Natural killer cell treated with Interleukin-12 subunit alpha and Interleukin-12 subunit beta and Interleukin-15 and Interleukin-18, amount 100 ng/mL, for 72 hours (primary cell): ENCODE measurements at regions not wholly inside any gene's neighbourhood (a gene's known extent, or its start where the extent isn't known, plus 50 kb on each side); places are given as distances from the start of the nearest gene placed in this dataset.

Experiments used
- ATAC-seq, 2 donors: fragments of 150-1000 bp; cut with Tn5 transposase in 1 of 2; sonication (Bioruptor Pico), chemical (Tn5 transposase) in 1 of 2; 2 replicates each; pipeline ENCODE4 v1.10.0; 2021
- DNase-seq: peaks from one replicate; pipeline ENCODE4 v3.0.0; 2022; ENCODE audit warnings: low spot score
- H3K27ac Mint-ChIP-seq, 2 donors: 1 replicate in 1 of 2; 2 replicates in 1 of 2; pipeline ENCODE4 v1.8.0; 2022; ENCODE audit warnings: mixed read lengths in 2 of 2, mild to moderate bottlenecking in 1 of 2, moderate library complexity in 1 of 2
- H3K27me3 Mint-ChIP-seq, 2 donors: 1 replicate in 1 of 2; 2 replicates in 1 of 2; pipeline ENCODE4 v1.8.0; 2022; ENCODE audit warnings: mixed read lengths in 2 of 2
- H3K36me3 Mint-ChIP-seq: one replicate; pipeline ENCODE4 v1.8.0; 2022; ENCODE audit warnings: mixed read lengths
- H3K4me1 Mint-ChIP-seq, 2 donors: 1 replicate in 1 of 2; 2 replicates in 1 of 2; pipeline ENCODE4 v1.8.0; 2022; ENCODE audit warnings: low read depth in 2 of 2, mixed read lengths in 2 of 2, mild to moderate bottlenecking in 1 of 2
- H3K4me3 Mint-ChIP-seq: one replicate; pipeline ENCODE4 v1.8.0; 2022; ENCODE audit warnings: mixed read lengths
- H3K9me3 Mint-ChIP-seq: 2 replicates; pipeline ENCODE4 v1.8.0; 2022; ENCODE audit warnings: mixed read lengths

DNA sequence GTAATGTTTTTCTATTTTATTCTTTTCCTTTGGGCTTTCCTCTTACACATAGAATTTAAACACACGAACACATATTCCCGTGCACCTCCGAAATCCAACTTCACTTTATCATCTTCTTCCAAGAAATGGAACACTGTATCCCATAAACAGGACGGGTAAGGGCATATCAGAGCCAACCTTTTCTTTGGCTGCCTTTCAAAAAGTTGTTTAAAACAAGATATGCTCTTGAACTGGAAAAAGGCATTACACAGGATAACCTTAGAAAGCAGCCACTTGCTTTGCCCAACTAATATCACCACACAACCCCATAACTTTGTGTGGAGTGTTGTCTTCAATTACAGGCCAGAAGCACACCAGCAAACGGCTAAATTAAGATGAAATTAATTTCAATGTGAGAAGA lies 65.3 kb upstream of the CDKN3 start:
- no peak for DNase-seq
- Mint-ChIP-seq H3K4me1 (no peaks in the 10 kb centered on the region), H3K9me3 (no peaks in the 10 kb centered on the region), H3K27ac (no peak overlapping the region), H3K36me3 (no peaks in the 10 kb centered on the region), H3K27me3 (peaks cover 20 to 40% of the 10 kb centered on the region in 2 donors), H3K4me3 (no peak overlapping the region)
- ATAC-seq: no peak

DNA sequence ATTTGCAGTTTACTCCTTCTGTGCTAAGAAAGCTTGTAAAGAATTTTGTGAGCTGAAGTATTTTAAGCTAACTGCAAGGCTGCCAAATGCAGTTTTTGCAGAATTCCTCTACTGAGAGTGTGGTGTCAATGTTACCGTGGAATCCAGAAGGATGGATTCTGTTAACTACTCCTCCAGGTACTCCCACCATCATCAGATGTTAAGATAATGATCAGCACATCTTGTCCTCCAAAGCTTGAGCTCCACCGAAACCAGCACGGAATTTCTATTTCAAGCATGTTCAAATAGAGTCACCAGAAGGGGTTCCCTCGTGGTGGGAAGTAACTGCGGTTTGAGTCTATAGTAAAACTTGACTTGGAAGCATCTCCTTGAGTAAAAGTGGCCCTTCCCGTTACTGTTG lies 64.3 kb upstream of the CDKN3 start:
- no peaks in the 10 kb centered on the region for H3K4me1 Mint-ChIP-seq
- no peak overlapping the region for H3K27ac Mint-ChIP-seq
- no peak for DNase-seq
- H3K4me3 Mint-ChIP-seq: no peak overlapping the region
- H3K9me3 Mint-ChIP-seq: no peaks in the 10 kb centered on the region
- peaks cover 21 to 37% of the 10 kb centered on the region in 2 donors for H3K27me3 Mint-ChIP-seq
- no peaks in the 10 kb centered on the region for H3K36me3 Mint-ChIP-seq
- ATAC-seq: no peak

DNA sequence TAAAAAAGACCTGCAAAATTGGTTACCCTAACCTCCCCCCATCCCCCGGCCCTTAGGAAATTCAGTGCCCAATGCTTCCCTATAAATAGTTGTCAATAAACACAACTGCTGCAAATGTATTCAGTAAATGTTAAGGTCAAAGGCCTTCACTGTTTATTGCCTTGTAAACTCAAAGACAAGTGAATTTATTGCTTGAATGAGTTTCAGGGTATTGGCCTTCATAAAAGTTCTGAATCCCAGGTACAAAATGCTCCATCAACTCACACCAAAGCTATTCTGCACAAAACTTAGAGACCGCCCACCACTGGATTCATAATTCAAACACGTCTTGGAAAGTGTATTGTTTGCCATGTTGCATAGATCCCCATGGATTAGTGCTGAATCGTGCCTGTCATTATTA lies 63.3 kb upstream of the CDKN3 start:
- H3K4me3 Mint-ChIP-seq: no peak overlapping the region
- ATAC-seq: no peak

GRCh38 chr14:54335569-54336155 lies 61.1 kb upstream of the CDKN3 start:
- Mint-ChIP-seq H3K36me3 (no peaks in the 10 kb centered on the region), H3K4me1 (no peaks in the 10 kb centered on the region), H3K4me3 (no peak overlapping the region), H3K27me3 (peaks cover 19 to 48% of the 10 kb centered on the region in 2 donors), H3K27ac (no peak overlapping the region), H3K9me3 (no peaks in the 10 kb centered on the region)
- DNase-seq (no peak), ATAC-seq (no peak)

More for the DNA sequence above, 63.3 kb upstream of the CDKN3 start:
- no peak for DNase-seq
- H3K36me3 Mint-ChIP-seq: no peaks in the 10 kb centered on the region
- no peaks in the 10 kb centered on the region for H3K4me1 Mint-ChIP-seq
- H3K27ac Mint-ChIP-seq: no peak overlapping the region
- H3K9me3 Mint-ChIP-seq: no peaks in the 10 kb centered on the region
- H3K27me3 Mint-ChIP-seq: peaks cover 22 to 40% of the 10 kb centered on the region in 2 donors

DNA sequence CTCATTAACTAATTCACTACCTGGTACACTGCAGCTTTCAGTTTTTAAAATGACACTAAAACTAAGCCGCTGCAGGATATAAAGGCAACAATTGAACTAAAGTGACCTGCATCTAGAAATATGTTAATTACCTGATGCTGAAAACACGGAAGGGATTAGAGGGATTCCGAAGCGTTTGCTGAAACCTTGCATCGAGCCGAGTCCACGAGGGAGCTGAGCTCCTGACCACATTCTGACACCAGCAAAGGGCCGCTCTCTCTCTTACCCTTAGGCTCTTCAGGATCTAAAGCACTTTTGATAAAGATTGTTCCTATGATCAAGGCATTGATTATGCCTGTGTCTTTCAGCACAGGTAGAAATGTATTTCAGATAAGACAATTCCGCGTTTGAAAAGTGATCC lies 59.5 kb upstream of the CDKN3 start:
- DNase-seq (no peak), ATAC-seq (no peak)
- no peak overlapping the region for H3K4me3 Mint-ChIP-seq
- H3K36me3 Mint-ChIP-seq: no peaks in the 10 kb centered on the region
- peaks cover 21 to 44% of the 10 kb centered on the region in 2 donors for H3K27me3 Mint-ChIP-seq
- H3K9me3 Mint-ChIP-seq: no peaks in the 10 kb centered on the region
- H3K4me1 Mint-ChIP-seq: no peaks in the 10 kb centered on the region
- H3K27ac Mint-ChIP-seq: no peak overlapping the region

DNA sequence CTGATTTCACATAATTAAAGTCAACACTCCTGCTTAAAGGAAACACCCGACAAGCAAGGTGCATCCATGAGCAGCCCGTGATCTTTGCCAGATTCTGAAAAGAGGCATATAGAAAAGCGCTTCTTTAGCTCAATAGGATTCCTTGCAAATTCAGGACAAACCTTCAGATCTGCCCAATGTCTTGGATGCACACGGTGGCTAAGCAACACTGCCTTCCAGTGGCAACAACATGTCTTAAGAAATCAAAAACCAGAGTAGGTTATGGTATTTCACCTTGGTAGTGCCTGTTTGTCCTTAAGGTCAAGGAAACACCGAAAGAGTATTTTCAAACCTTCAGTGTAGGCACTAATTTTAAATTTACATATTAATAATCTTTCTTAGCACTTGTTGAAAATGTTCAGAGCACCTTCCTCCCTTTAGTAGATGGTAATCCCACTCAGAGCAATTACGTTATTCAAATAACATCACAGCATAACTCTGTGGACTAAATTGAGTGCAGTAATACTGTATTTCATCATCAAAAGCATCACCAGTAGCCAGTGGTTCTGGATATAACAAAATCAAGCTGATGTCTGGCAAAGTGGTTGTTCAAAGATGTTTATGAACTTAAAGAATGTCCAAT lies 58.0 kb upstream of the CDKN3 start:
- no peak overlapping the region for H3K27ac Mint-ChIP-seq
- H3K9me3 Mint-ChIP-seq: no peaks in the 10 kb centered on the region
- H3K4me1 Mint-ChIP-seq: no peaks in the 10 kb centered on the region
- H3K4me3 Mint-ChIP-seq: no peak overlapping the region
- H3K36me3 Mint-ChIP-seq: no peaks in the 10 kb centered on the region
- DNase-seq (no peak), ATAC-seq (no peak)
- peaks cover 11 to 37% of the 10 kb centered on the region in 2 donors for H3K27me3 Mint-ChIP-seq

DNA sequence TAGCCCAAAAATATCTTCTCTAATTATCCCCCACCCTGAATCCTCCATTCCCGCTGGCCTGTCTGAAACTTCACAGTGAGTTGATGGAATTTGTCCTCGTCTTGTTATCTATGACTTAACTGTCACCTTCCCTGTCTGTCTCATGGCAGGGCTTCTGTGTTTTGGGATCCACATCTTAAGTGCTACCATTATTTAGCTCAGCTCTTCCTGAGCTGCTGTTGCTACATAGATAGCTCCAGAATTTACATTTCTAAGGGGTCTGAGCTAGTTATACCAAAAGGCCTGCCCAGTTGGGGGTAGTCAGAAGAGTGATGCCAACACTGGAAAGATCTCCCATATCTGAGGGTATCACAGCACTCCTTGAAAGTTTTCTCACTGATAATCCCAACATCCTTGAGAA lies 57.0 kb upstream of the CDKN3 start:
- DNase-seq (no peak), ATAC-seq (no peak)
- Mint-ChIP-seq H3K9me3 (no peaks in the 10 kb centered on the region), H3K36me3 (no peaks in the 10 kb centered on the region), H3K27me3 (peaks cover 11 to 37% of the 10 kb centered on the region in 2 donors), H3K27ac (no peak overlapping the region), H3K4me3 (no peak overlapping the region), H3K4me1 (no peaks in the 10 kb centered on the region)

- no peak for ATAC-seq
- Mint-ChIP-seq H3K9me3 (no peaks in the 10 kb centered on the region), H3K4me1 (no peaks in the 10 kb centered on the region), H3K27ac (no peak overlapping the region), H3K27me3 (peaks cover 4 to 27% of the 10 kb centered on the region in 2 donors), H3K4me3 (no peak overlapping the region), H3K36me3 (no peaks in the 10 kb centered on the region)
- DNase-seq: no peak
These were observed 54.0 kb upstream of the CDKN3 start for GRCh38 chr14:54342806-54343205.

DNA sequence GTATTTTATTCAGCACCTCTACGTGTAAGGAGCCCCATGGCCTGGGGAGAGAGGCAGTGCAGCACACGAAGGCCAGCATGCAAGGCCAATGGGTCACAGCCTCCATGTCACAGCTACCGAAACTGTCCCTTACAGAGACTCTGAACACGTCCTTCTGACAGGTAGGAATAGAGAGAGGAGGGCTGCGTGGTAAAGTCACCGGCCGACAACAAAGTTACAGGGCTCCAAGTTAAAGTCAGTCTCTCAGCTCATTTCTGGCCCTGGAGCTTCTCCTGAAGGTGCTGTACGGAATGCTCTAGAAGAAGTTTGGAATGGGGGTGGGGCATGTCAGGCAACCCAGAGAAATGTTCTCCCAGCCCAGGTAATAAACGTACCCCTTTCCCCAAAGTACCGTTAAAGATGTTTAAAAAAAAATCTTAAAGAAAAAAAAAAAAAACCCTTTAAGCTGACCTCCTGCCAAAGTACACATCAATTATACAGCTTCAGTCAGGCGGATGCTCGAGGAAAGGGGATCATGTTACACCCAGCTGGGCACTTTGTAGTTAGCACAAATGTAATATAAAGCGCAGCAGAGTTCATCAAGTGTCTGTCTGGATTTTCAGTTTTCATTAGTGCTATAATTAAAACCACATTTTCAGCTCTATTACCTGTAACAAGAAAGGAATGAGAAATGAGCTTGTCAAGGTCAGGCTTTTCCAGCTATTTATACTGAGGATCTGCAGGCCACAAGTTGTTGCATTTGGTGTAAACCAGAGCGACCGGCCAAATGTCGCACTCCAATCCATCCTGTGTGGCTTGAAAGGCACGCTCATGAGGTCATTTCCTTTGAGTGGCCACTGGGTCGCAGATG lies 53.3 kb upstream of the CDKN3 start:
- Mint-ChIP-seq H3K9me3 (no peaks in the 10 kb centered on the region), H3K27ac (peak overlapping the region in 1 of 2 donors; percentile 17), H3K4me1 (no peaks in the 10 kb centered on the region), H3K36me3 (no peaks in the 10 kb centered on the region), H3K4me3 (no peak overlapping the region), H3K27me3 (peaks cover 6 to 24% of the 10 kb centered on the region in 2 donors)
- no peak for ATAC-seq
- no peak for DNase-seq

- no peak overlapping the region for H3K27ac Mint-ChIP-seq
These were observed 52.4 kb upstream of the CDKN3 start for GRCh38 chr14:54344445-54344844.

DNA sequence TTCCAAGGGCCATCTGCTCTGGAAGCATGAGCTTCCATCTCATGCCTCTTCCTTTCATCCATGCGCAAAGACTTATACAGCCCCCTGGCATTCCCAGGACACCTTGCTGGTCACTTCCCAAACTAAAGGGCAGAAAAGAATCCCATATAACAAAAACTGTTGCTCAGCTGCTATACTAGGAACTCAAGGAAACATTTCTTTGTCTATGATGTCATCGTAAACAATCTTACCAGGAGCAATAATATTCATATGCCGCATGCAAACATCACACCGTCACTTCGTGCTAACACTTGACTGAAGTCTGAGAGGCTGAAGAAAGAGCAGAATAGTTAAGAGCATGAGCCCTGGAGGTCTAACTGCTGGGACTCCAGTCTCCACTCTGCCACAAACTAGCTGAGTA lies 50.5 kb upstream of the CDKN3 start:
- no peaks in the 10 kb centered on the region for H3K36me3 Mint-ChIP-seq
- no peak overlapping the region for H3K4me3 Mint-ChIP-seq
- ATAC-seq (no peak), DNase-seq (no peak)
- H3K9me3 Mint-ChIP-seq: no peaks in the 10 kb centered on the region
- H3K4me1 Mint-ChIP-seq: no peaks in the 10 kb centered on the region
- H3K27me3 Mint-ChIP-seq: peaks cover 17 to 28% of the 10 kb centered on the region in 2 donors
- no peak overlapping the region for H3K27ac Mint-ChIP-seq

More at GRCh38 chr14:54344445-54344844, 52.4 kb upstream of the CDKN3 start:
- no peak for DNase-seq
- H3K9me3 Mint-ChIP-seq: no peaks in the 10 kb centered on the region
- H3K4me3 Mint-ChIP-seq: no peak overlapping the region
- H3K36me3 Mint-ChIP-seq: no peaks in the 10 kb centered on the region
- H3K27me3 Mint-ChIP-seq: peaks cover 10 to 20% of the 10 kb centered on the region in 2 donors
- no peaks in the 10 kb centered on the region for H3K4me1 Mint-ChIP-seq
- peak in 1 of 2 donors; percentile 41 for ATAC-seq
